ENCODE measurements at regions not wholly inside any gene's neighbourhood (a gene's known extent, or its start where the extent isn't known, plus 50 kb on each side); places are given as distances from the start of the nearest gene placed in this dataset.

DNA sequence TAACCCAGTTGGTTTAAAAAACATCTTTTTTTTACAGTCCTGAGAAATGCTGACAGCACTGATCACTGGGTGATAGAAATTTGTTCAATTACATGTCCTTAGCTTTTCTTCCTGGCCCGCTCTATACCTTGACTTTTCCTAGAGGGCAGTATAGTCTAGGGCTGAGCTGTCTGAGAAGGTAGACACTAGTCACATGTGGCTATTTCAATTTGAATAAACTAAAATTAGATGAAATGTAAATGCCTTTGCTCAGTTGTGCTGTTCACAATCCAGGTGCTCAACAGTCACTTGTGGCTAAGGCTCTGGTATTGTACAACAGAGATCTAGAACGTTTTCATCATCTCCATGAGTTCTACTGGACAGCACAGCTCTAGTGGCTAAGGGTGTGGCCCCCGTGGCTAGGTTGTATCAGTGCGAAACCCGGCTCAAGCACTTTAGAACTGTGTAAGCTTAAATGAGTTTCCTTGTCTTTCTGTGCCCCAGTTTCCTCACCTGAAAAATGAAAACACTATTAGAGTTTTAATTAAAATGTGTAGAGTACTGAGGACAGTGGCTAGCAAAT lies 111.6 kb upstream of the WDR17 start:
- DNase-seq (ENCODE audit: extremely low spot score) = peak; percentile 27
- TF ChIP-seq, protein P1, sequence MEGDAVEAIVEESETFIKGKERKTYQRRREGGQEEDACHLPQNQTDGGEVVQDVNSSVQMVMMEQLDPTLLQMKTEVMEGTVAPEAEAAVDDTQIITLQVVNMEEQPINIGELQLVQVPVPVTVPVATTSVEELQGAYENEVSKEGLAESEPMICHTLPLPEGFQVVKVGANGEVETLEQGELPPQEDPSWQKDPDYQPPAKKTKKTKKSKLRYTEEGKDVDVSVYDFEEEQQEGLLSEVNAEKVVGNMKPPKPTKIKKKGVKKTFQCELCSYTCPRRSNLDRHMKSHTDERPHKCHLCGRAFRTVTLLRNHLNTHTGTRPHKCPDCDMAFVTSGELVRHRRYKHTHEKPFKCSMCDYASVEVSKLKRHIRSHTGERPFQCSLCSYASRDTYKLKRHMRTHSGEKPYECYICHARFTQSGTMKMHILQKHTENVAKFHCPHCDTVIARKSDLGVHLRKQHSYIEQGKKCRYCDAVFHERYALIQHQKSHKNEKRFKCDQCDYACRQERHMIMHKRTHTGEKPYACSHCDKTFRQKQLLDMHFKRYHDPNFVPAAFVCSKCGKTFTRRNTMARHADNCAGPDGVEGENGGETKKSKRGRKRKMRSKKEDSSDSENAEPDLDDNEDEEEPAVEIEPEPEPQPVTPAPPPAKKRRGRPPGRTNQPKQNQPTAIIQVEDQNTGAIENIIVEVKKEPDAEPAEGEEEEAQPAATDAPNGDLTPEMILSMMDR (IDR thresholded peaks at IDR 0.05; ENCODE audit: control extremely low read depth, extremely low read depth, low read depth, missing control alignments) = peak; percentile 31
- ChIA-PET CTCF (interaction anchor here (0.7 to 2.5 kb wide), 4 partner anchors 32 to 396 kb away, joined by 3 to 12 read pairs (median 4); no protein-coding TSS in a partner anchor), POLR2A (no interaction called here)

DNA sequence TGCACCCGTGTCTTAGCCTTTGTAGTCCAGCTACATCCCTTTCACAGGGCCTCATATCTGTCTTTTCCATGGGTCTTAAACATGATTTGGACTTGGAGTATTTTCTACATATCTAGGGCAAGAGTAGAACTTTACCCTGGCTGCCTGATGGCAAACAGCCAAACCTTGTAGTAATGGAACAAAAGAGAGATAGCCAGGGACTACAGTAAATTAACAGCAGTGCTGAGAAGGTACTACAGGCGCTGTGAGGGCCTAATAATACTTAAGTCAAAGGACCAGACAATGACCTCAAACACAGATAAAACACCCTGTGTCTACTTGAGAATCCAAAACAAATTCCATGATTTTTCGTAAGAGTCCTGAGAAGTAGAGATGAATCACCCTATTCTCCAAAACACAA lies 111.0 kb upstream of the WDR17 start:
- DNase-seq (ENCODE audit: extremely low spot score) = no peak
- ChIA-PET CTCF (interaction anchor here (1.1 to 2.5 kb wide), 3 partner anchors 17 to 396 kb away, joined by 3 to 12 read pairs (median 5); no protein-coding TSS in a partner anchor), POLR2A (no interaction called here)
- TF ChIP-seq, protein P1 (IDR thresholded peaks at IDR 0.05; ENCODE audit: control extremely low read depth, extremely low read depth, low read depth, missing control alignments) = no peak

DNA sequence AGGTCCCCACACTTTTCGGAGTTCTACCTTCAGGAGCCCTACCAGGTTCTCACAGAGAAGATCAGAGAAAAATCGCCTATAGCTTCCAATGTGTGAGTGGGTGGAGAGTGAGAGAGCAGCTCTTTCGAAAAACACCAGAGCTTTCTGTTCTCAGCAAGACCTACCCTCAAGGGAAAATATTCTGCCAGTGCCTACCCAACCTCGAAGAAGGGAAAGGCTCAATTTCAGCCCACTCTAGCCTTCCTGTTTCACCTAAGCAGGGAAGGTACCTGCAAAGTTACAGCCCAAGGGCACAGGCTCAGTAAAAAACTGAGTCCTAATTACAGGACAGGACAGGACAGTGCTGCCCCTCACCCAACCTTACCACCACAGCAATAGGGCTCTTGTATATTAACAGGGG lies 104.0 kb upstream of the WDR17 start:
- DNase-seq (ENCODE audit: extremely low spot score) = no peak
- POLR2A ChIA-PET = no interaction called here
- CTCF ChIA-PET = interaction anchor here (1.0 to 2.6 kb wide), 4 partner anchors 10 to 25 kb away, joined by 4 to 7 read pairs (median 5); no protein-coding TSS in a partner anchor
- TF ChIP-seq, protein P1 (IDR thresholded peaks at IDR 0.05; ENCODE audit: control extremely low read depth, extremely low read depth, low read depth, missing control alignments) = no peak

DNA sequence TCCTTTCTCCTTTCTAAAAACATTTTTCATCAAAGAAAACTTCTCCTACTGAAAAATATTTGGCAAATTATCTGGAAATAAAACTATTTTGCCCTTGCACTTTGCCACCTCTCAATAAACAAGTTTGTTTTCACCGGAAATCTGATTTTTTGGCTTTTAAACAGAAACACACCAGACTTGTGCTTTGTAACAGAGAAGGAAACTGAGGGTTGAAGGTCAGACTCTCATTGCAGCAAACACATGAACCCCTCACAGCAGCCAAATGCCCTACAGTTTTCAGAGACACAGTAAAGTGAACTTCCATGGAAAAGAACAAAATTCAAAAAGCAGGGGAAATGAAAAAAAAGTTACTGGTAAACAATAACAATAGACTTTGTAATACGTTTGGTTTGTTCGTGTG lies 95.6 kb upstream of the WDR17 start:
- CTCF ChIA-PET = no interaction called here
- POLR2A ChIA-PET = no interaction called here
- DNase-seq (ENCODE audit: extremely low spot score) = no peak
- TF ChIP-seq, protein P1 (IDR thresholded peaks at IDR 0.05; ENCODE audit: control extremely low read depth, extremely low read depth, low read depth, missing control alignments) = no peak

DNA sequence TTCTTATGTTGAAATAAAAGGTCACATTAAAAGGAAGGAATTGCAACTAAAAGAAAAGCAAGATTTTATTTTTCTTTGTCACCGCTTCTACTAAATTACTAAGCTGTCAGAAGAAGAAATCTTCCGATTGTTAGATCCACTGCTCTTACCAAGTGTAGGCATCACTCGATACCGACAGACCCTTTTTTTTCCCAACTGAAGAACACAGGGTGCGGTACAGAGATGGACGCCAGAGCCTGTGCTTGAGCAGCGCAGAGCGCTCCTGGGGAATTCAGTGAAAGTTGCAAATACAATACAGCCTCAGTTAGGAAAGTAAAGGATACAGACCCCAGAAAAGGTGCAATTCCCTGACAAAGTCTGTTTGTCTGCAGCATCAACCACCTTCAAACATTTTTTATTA lies 94.9 kb upstream of the WDR17 start:
- TF ChIP-seq, protein P1 (IDR thresholded peaks at IDR 0.05; ENCODE audit: control extremely low read depth, extremely low read depth, low read depth, missing control alignments) = no peak
- ChIA-PET CTCF (interaction anchor here (1.2 kb wide), 1 partner anchor 9 kb away, joined by 4 read pairs; no protein-coding TSS in a partner anchor), POLR2A (no interaction called here)
- no peak for DNase-seq (ENCODE audit: extremely low spot score)

DNA sequence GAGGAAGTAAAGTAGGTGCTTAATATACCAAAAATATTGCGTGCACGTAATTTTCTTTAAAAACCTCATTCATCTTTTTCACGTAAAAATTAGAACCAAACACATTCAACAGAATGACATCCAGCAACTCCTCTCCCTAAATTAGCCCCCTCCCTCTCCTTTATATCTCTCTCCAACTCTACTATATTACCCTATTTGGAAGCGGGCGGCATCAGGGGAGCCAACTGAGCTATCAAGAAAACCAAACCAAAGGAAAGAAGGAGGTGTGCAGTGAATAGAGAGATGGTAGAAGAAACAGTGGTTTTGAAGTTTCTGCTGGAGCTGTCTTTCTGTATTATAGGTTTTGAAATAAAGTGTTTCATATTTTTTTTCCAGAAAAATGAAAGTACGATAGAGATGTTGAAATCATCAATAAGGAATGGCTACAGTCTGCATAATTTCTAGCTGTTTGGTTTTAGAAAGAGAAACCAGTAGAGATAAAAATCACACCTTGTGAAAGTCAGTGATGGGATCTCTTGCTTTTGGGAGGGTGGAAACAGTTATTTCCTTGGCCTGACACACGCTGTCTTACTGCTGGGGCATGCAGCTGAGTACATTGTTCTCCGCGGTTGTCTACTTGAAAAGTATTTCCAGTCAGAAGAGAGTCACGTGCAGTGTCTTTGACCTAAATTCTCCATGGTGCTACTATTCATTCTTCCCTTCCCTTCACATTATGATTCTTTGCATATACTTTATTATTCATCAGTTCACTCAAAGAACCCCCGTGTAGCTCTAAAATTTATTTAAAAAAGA lies 94.1 kb upstream of the WDR17 start:
- TF ChIP-seq, protein P1 (IDR thresholded peaks at IDR 0.05; ENCODE audit: control extremely low read depth, extremely low read depth, low read depth, missing control alignments) = no peak
- POLR2A ChIA-PET = no interaction called here
- CTCF ChIA-PET = interaction anchor here (0.8 to 1.2 kb wide), 2 partner anchors 9 to 16 kb away, joined by 3 to 4 read pairs; no protein-coding TSS in a partner anchor
- no peak for DNase-seq (ENCODE audit: extremely low spot score)
